HG03432 (cell line): ENCODE measurements at regions not wholly inside any gene's neighbourhood (a gene's known extent, or its start where the extent isn't known, plus 50 kb on each side); places are given as distances from the start of the nearest gene placed in this dataset.
"Not testable (repeated sequence)": the region's sequence is repeated elsewhere in the genome, so short reads cannot be mapped to it uniquely, and the experiment has no call there.

Experiments
- ATAC-seq: cut with Tn5 transposase; IDR thresholded peaks from one replicate; pipeline ENCODE4 v1.9.1; 2021; ENCODE audit warnings: mild to moderate bottlenecking, moderate library complexity; ENCODE audit not compliant: unreplicated experiment

GRCh38 chr5:174807471-174807870 is 83.1 kb downstream of the MSX2 start:
- ATAC-seq = no peak

GRCh38 chr5:174806729-174807128 is 82.3 kb downstream of the MSX2 start:
- ATAC-seq = no peak

- no peak for ATAC-seq
Observed at GRCh38 chr5:174801798-174802197, 77.4 kb downstream of the MSX2 start.

- ATAC-seq = no peak
Observed at GRCh38 chr5:174800435-174800834, 76.1 kb downstream of the MSX2 start.

GRCh38 chr5:174799121-174799520 is 74.7 kb downstream of the MSX2 start:
- ATAC-seq = no peak

- no peak for ATAC-seq
Observed at GRCh38 chr5:174798551-174798951, 74.2 kb downstream of the MSX2 start.

- no peak for ATAC-seq
Observed at GRCh38 chr5:174796711-174797192, 72.4 kb downstream of the MSX2 start.

- ATAC-seq = no peak
Observed at GRCh38 chr5:174794931-174795672, 70.7 kb downstream of the MSX2 start.

GRCh38 chr5:174793684-174794328 is 69.4 kb downstream of the MSX2 start:
- ATAC-seq = peak; percentile 70

- no peak for ATAC-seq
Observed at GRCh38 chr5:174793076-174793475, 68.7 kb downstream of the MSX2 start.

GRCh38 chr5:174792265-174792664 is 67.9 kb downstream of the MSX2 start:
- not testable (repeated sequence) for ATAC-seq

- no peak for ATAC-seq
Observed at GRCh38 chr5:174790906-174791305, 66.5 kb downstream of the MSX2 start.

- no peak for ATAC-seq
Observed at GRCh38 chr5:174789596-174789995, 65.2 kb downstream of the MSX2 start.

GRCh38 chr5:174785120-174785680 is 60.8 kb downstream of the MSX2 start:
- no peak for ATAC-seq
